Coronary artery (tissue), 2 donors: ENCODE measurements at regions not wholly inside any gene's neighbourhood (a gene's known extent, or its start where the extent isn't known, plus 50 kb on each side); places are given as distances from the start of the nearest gene placed in this dataset.

Experiments
- DNase-seq: peaks from one replicate; pipeline ENCODE4 v3.0.0-alpha.2; 2017; ENCODE audit warnings: low spot score
- H3K27ac ChIP-seq, 2 donors: fragments of 200-600 bp; sonication (generic); one replicate each; pipeline ENCODE4 v1.5.1; 2016 to 2019
- H3K4me3 ChIP-seq: fragments of 200-600 bp; sonication (generic); 2 replicates; pipeline ENCODE4 v1.5.1; 2016; ENCODE audit warnings: mild to moderate bottlenecking, moderate library complexity
- CTCF ChIP-seq: fragments of 200-600 bp; sonication (generic); IDR thresholded peaks from one replicate; pipeline ENCODE4 v1.5.1; 2019; ENCODE audit warnings: antibody characterized with exemption

DNA sequence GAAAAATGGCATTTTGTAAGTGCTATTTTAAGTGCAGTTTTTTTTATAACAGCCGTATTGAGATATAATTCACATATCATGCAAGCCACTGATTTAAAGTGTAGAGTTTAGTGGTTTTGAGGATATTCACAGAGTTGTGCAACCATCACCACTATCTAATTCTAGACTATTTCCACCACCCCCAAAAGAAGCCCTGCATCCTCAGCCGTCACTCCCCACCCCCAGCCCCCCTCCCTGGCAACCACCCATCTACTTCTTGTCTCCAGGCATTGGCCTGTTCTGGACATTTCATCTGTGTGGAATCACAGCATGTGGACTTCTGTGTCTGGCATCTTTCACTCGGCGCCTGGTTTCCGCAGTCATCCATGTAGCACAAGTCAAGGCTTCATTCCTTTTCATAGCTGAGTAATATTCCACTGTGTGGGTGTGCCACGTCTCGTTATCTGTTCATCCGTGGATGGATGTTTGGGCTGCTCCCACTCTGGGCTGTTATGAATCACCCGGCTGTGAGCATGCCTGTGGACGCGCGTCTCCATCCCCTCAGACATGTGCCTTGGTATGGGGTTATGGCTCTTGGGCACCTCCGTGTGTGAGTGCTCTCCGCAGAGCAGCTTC, 138.4 kb upstream of the CIBAR2 start:
- Histone ChIP-seq H3K4me3 (no peak overlapping the region), H3K27ac (no peak overlapping the region)
- TF ChIP-seq CTCF, result no peak
- no peak for DNase-seq

DNA sequence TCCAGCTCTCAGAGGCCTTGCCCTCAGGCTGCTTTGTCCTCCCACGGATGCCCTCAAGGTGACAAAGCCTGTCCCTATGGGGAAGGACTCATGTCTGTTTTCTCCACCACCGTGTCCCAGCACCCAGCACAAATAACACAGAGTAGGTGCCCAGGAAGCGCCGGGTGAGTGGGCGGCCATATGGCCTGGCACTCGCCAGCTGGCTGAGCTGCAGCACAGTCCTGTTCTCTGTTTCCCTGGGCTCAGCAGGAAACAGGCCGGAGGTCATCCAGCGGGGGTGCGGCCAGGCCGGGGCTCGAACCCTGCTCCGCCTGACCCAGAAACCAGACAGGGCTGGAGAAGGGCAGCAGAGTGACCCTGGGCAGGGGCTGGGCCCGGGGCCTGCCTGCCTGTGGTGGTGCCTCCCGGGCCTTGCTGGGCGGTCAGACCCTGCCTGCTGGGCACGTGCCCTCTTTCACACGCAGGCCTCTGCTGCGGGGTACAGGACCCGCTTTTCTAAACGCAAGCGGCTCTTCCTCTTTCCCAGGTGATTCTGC, 139.0 kb upstream of the CIBAR2 start:
- TF ChIP-seq CTCF, result no peak
- Histone ChIP-seq H3K4me3 (no peak overlapping the region), H3K27ac (no peak overlapping the region)
- no peak for DNase-seq

DNA sequence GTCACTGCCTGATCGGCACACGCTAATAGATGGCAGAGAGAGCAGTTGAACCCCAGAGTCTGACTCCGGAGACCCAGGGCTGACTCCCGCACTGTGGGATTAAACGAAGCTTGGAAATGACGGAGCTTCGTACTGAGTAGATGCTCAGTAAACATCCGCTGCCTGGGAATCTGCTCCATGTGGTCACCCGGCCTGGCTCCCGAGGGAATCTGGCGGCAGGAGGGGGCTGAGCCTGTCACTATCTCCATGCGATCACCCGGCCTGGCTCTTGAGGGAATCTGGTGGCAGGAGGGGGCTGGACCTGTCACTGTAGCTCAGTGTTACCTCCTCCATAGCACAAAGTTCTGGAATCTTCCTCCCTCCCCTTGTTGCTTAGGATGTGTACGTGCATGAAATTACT, 139.7 kb upstream of the CIBAR2 start:
- Histone ChIP-seq H3K27ac (no peak overlapping the region), H3K4me3 (no peak overlapping the region)
- DNase-seq, result no peak
- TF ChIP-seq CTCF, result no peak

GRCh38 chr16:85252461-85252860, 140.2 kb upstream of the CIBAR2 start:
- no peak overlapping the region for H3K4me3 ChIP-seq
- no peak for DNase-seq
- TF ChIP-seq CTCF, result no peak
- H3K27ac ChIP-seq, result no peak overlapping the region

GRCh38 chr16:85253084-85253941, 141.0 kb upstream of the CIBAR2 start:
- peak; percentile 89 for TF ChIP-seq CTCF
- DNase-seq, result no peak

DNA sequence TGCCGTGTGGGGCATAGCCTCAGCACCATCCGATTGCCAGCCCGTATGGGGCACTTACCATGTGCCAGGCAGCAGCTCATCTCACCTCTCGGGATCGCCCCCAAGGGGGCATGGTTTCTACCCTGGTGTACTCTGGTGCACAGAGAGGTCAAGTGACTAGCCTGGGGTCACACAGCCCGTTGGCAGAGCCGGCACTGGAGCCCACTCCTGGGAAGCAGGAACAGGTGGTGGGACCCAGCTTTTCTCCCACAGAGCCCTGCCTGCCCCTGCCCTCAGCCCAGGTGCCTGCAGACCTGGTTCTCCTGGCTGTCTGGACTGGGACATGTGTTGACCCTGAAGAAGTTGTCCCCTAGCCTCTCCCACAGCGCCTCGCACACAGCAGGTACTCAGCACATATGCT, 141.8 kb upstream of the CIBAR2 start:
- Histone ChIP-seq H3K4me3 (no peak overlapping the region), H3K27ac (no peak overlapping the region)
- no peak for DNase-seq
- no peak for TF ChIP-seq CTCF

More at GRCh38 chr16:85253084-85253941, 141.0 kb upstream of the CIBAR2 start:
- Histone ChIP-seq H3K4me3 (no peak overlapping the region), H3K27ac (no peak overlapping the region)
